Pancreas (tissue), 10 donors: ENCODE measurements at regions not wholly inside any gene's neighbourhood (a gene's known extent, or its start where the extent isn't known, plus 50 kb on each side); places are given as distances from the start of the nearest gene placed in this dataset.
"Not testable (repeated sequence)": the region's sequence is repeated elsewhere in the genome, so short reads cannot be mapped to it uniquely, and the experiment has no call there.

ENCODE experiments used
- ATAC-seq, 4 donors: fragments of 200-7000 bp; cut with Tn5 transposase; one replicate each; pipeline versions ENCODE4 v1.8.0 to v1.9.1; 2020; ENCODE audit warnings: mild to moderate bottlenecking in 4 of 4, moderate library complexity in 4 of 4
- DNase-seq, 6 donors: peaks; one replicate each; pipeline ENCODE4 v3.0.0-alpha.2; 2020
- FAIRE-seq: peaks from 2 replicates; lab custom pipeline; 2012; peaks lifted over from hg19 to GRCh38; lab: Jason Lieb, UNC
- H3K27ac ChIP-seq, 4 donors: fragments of 200-600 bp; sonication (generic); 1 replicate in 3 of 4; 2 replicates in 1 of 4; pipeline versions ENCODE4 v1.5.0 to v1.8.0; 2020
- H3K27me3 ChIP-seq, 4 donors: fragments of 200-600 bp; one replicate each; pipeline ENCODE4 v1.8.0; 2021
- H3K36me3 ChIP-seq, 3 donors: fragments of 200-600 bp; sonication (generic) in 1 of 3; one replicate each; pipeline versions ENCODE4 v1.5.0 to v1.8.0; 2020 to 2021
- H3K4me1 ChIP-seq, 3 donors: fragments of 200-600 bp; one replicate each; pipeline ENCODE4 v1.8.0; 2021
- H3K4me3 ChIP-seq, 4 donors: fragments of 200-600 bp; sonication (generic) in 2 of 4; one replicate each; pipeline versions ENCODE4 v1.5.0 to v1.8.0; 2020 to 2021
- H3K9me3 ChIP-seq, 4 donors: fragments of 200-600 bp; one replicate each; pipeline ENCODE4 v1.8.0; 2021
- WGBS, 2 donors: extraction: QIAGEN DNeasy Blood & Tissue Kit; methylation state at CpG; one replicate each; pipeline ENCODE4 v1.1.7; 2013; 5-methylcytosine and 5-hydroxymethylcytosine counted together
- intact Hi-C, 3 donors: fragments of 100-400 bp; cut with DNase I; formaldehyde crosslinking; loops; one replicate each; pipeline versions ENCODE4 v1.11.1 to v1.14.2; 2022
- TF ChIP-seq, protein P1 (sequence below), 4 donors: fragments of 200-600 bp; sonication (generic) in 3 of 4; IDR thresholded peaks; one replicate each; pipeline versions ENCODE4 v1.5.0 to v1.8.0; 2021; ENCODE audit warnings: antibody characterized with exemption in 4 of 4
- donor health status: healthy with polysubstance abuse.
- donor health status: DM: no; HTN: no; CAD: no; lungs with moderate emphysema.
- donor health status: DM: no; HTN: no; CAD: no.
- donor health status: control.
- donor health status: control.
- donor health status: Bipolar disorder and iron deficiency.
- donor health status: DM: yes; HTN: yes; CAD: no.
- donor health status: DM: no; HTN: no; CAD: no.
- donor health status: DM: no; HTN: no; CAD: no.
- donor health status: DM: yes; HTN: yes; CAD: no.

DNA sequence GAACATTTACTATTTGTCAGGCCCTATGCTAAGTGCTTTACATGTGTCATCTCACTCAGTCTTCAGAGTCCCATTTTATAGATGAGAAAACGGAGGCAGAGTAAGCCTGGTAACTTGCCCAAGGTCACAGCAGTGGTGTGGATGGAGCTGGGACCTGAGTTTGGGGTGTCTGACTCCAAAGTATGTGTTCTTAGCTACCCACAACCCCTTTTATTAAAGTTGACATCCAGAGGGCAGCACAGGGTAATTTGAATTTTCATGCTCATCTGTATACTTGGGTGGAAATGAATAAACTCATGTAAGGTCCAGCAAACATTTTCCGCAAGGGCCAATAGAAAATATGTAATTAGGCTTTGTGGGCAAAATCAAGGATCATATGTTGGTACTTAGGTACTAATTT, 93.4 kb upstream of the SLC25A48 start:
- no peak overlapping the region for H3K27ac ChIP-seq
- H3K4me3 ChIP-seq = no peak overlapping the region
- TF ChIP-seq, protein P1, sequence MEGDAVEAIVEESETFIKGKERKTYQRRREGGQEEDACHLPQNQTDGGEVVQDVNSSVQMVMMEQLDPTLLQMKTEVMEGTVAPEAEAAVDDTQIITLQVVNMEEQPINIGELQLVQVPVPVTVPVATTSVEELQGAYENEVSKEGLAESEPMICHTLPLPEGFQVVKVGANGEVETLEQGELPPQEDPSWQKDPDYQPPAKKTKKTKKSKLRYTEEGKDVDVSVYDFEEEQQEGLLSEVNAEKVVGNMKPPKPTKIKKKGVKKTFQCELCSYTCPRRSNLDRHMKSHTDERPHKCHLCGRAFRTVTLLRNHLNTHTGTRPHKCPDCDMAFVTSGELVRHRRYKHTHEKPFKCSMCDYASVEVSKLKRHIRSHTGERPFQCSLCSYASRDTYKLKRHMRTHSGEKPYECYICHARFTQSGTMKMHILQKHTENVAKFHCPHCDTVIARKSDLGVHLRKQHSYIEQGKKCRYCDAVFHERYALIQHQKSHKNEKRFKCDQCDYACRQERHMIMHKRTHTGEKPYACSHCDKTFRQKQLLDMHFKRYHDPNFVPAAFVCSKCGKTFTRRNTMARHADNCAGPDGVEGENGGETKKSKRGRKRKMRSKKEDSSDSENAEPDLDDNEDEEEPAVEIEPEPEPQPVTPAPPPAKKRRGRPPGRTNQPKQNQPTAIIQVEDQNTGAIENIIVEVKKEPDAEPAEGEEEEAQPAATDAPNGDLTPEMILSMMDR (IDR thresholded peaks at IDR 0.05) = no peak
- ATAC-seq (no peak), FAIRE-seq (no peak), DNase-seq (no peak)
- no peaks in the 10 kb centered on the region for H3K4me1 ChIP-seq
- H3K36me3 ChIP-seq = no peaks in the 10 kb centered on the region
- 91 to 95% methylated on average over 2 of the region's 2 CpGs for WGBS, 2 donors
- H3K27me3 ChIP-seq = no peaks in the 10 kb centered on the region
- H3K9me3 ChIP-seq = no peaks in the 10 kb centered on the region
- intact Hi-C loops = no loop called here

DNA sequence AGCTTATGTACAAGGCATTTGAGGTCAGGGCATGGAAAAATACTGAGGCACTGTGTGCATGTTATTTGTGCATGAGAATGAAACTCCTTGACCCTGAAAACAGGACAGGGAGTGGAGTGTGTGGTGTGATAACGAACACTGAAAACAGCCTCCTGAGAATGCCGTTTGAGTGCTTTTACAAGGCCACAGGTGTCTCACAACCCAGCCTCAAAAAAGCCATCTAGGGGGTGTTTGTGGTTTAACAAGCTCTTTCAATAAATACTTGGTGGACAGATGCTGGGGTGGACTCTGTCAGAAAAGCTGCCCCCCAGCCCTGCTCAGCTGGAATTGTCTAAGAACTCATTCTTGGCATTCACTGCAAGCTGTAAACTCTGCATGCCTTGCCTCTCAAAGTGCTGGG, 94.0 kb upstream of the SLC25A48 start:
- TF ChIP-seq, protein P1 (IDR thresholded peaks at IDR 0.05) = no peak
- Histone ChIP-seq H3K27me3 (no peaks in the 10 kb centered on the region), H3K4me3 (no peak overlapping the region), H3K27ac (no peak overlapping the region), H3K36me3 (no peaks in the 10 kb centered on the region), H3K4me1 (no peaks in the 10 kb centered on the region), H3K9me3 (no peaks in the 10 kb centered on the region)
- WGBS, 2 donors = 29 to 30% methylated on average over 2 of the region's 2 CpGs
- intact Hi-C loops = no loop called here
- no peak for ATAC-seq
- FAIRE-seq = no peak
- DNase-seq = no peak

DNA sequence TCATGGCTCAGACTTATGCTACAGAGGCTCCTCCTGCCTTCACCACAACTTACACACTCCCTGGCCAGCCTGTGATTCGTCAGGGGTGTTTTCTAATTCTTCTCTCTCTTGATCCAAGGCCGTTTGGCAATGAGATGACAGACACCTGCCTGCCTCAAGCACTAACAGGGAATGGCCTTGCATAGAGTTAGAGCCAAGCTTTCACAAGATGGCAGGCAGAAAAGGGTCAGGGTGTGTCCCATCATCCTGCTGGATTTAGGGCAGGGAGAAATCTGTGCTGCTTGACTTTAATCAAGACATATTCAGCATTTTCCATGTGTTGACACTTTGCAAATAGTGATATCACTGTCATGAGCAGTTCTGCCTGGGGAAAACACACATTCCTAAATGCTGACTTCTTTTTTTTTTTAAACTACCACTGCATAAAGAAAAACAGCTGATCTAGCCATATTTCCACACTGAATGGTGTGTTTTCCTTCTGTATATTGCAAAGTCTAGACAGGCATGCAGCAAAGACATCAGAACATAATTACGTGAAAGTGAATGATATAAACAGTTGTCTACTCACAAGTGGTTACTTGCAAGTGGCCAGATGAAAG, 95.0 kb upstream of the SLC25A48 start:
- Histone ChIP-seq H3K9me3 (no peaks in the 10 kb centered on the region), H3K27me3 (no peaks in the 10 kb centered on the region), H3K4me1 (no peaks in the 10 kb centered on the region), H3K4me3 (no peak overlapping the region), H3K27ac (no peak overlapping the region), H3K36me3 (no peaks in the 10 kb centered on the region)
- no peak for DNase-seq
- FAIRE-seq = no peak
- ATAC-seq = peak in 2 of 4 donors; percentile 56 to 63
- TF ChIP-seq, protein P1 (IDR thresholded peaks at IDR 0.05) = no peak
- 40 to 46% methylated on average over 3 of the region's 3 CpGs for WGBS, 2 donors
- intact Hi-C loops = loop anchor here in 1 of 3 donors (10.0 kb wide), 1 partner anchor 175 kb away; no protein-coding TSS in a partner anchor

DNA sequence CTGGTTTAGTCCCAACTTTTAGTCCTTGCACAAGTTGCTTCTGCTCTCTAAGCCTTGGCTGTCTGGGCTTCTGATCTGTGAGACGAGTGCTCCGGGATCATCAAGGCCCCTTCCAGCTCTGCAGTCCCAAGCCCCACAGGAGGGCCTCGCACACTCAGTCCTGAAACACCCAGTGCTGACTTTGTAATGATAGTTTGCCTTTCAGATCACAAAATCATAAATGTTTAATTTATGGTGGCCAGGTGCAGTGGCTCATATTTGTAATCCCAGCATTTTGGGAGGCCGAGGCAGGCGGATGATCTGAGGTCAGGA, 95.9 kb upstream of the SLC25A48 start:
- 88 to 94% methylated on average over 5 of the region's 5 CpGs for WGBS, 2 donors
- Histone ChIP-seq H3K9me3 (no peaks in the 10 kb centered on the region), H3K4me1 (no peaks in the 10 kb centered on the region), H3K4me3 (no peak overlapping the region), H3K27ac (no peak overlapping the region), H3K27me3 (no peaks in the 10 kb centered on the region), H3K36me3 (no peaks in the 10 kb centered on the region)
- TF ChIP-seq, protein P1 (IDR thresholded peaks at IDR 0.05) = no peak
- DNase-seq = no peak
- no peak for FAIRE-seq
- no peak for ATAC-seq
- intact Hi-C loops = loop anchor here in 1 of 3 donors (10.0 kb wide), 1 partner anchor 174 kb away; no protein-coding TSS in a partner anchor

DNA sequence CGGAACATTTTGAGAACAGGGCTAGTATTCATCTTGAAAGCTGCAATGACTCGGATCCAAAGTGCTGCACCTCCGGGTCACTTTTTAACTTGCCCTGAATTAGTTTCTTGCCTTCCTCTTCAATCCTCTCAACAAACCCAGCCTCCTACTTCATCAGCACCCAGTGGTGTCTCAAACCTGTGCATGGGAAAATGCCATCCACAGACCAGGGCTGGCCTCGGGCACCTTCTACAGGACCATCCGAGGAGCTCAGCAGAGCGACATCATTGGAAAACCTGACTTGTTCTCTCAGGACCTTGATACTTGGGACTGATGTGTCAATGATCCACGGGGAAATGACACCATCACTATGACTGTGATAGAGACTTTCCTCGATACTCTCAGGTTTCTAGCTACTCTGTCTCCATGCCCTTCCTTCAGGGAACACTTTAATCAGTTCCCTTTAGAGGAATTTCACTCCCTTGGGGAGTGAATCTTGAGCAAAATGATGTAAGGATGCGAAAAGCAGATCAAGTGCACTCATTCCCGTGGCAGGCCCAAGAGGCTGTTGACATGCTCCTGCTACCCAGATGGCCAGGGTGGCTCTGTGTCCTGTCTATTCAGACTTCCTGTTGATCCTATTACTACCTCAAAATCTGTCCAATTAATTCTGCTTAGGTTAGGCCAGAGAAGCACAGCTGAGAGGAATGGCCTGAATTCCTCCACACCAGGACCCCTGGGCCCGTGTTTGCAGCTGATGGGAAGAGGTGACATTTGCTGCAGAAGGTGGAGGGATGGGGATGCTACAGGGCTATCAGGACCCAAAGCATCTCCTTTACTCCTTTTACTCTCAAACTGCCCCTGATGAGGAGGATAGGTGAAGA, 96.5 kb upstream of the SLC25A48 start:
- intact Hi-C loops = loop anchor here in 1 of 3 donors (10.0 kb wide), 1 partner anchor 173 kb away; no protein-coding TSS in a partner anchor
- Histone ChIP-seq H3K4me3 (no peak overlapping the region), H3K9me3 (no peaks in the 10 kb centered on the region), H3K36me3 (no peaks in the 10 kb centered on the region), H3K4me1 (no peaks in the 10 kb centered on the region), H3K27me3 (no peaks in the 10 kb centered on the region), H3K27ac (no peak overlapping the region)
- DNase-seq (no peak), ATAC-seq (no peak), FAIRE-seq (no peak)
- WGBS, 2 donors = 76% methylated on average over 11 of the region's 11 CpGs
- TF ChIP-seq, protein P1 (IDR thresholded peaks at IDR 0.05) = no peak

DNA sequence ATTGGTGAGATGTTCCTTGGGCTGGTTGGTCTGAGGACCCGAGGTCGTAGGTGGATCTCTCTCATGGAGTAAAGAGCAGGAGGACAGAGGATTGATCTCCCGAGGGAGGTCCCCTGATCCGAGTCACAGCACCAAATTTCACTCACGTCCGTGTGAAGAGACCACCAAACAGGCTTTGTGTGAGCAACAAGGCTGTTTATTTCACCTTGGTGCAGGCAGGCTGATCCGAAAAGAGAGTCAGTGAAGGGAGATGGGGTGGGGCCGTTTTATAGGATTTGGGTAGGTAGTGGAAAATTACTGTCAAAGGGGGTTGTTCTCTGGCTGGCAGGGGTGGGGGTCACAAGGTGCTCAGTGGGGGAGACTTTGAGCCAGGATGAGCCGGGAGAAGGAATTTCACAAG, 97.5 kb upstream of the SLC25A48 start:
- H3K9me3 ChIP-seq, FAIRE-seq, H3K36me3 ChIP-seq, H3K4me3 ChIP-seq, H3K27ac ChIP-seq, ATAC-seq, H3K4me1 ChIP-seq, DNase-seq, H3K27me3 ChIP-seq: not testable (repeated sequence)
- 49 to 52% methylated on average over 9 of the region's 9 CpGs for WGBS, 2 donors
- intact Hi-C loops = loop anchor here in 1 of 3 donors (10.0 kb wide), 1 partner anchor 172 kb away; no protein-coding TSS in a partner anchor
